ENCODE measurements at regions not wholly inside any gene's neighbourhood (a gene's known extent, or its start where the extent isn't known, plus 50 kb on each side); places are given as distances from the start of the nearest gene placed in this dataset.

DNA sequence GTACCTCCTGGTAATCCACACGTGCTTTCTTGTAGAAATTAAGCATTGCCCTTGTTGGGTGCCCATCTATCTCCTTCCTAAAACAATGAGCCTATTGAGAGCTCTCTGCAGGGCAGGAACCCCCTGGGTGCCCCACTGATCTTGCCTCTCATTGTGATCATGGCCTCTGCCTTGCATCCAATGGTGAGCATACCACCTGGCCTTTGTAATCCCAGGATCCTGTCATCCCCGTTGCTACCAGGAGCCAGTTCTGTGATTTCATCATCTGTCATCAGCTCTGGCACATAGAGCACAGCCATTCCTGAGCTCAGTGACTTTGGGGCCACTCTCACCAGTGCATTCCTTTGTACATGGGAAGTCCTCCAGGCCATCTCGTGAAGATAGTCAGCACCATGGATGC, 381.0 kb upstream of the ID2 start:
- TF ChIP-seq, protein P1, sequence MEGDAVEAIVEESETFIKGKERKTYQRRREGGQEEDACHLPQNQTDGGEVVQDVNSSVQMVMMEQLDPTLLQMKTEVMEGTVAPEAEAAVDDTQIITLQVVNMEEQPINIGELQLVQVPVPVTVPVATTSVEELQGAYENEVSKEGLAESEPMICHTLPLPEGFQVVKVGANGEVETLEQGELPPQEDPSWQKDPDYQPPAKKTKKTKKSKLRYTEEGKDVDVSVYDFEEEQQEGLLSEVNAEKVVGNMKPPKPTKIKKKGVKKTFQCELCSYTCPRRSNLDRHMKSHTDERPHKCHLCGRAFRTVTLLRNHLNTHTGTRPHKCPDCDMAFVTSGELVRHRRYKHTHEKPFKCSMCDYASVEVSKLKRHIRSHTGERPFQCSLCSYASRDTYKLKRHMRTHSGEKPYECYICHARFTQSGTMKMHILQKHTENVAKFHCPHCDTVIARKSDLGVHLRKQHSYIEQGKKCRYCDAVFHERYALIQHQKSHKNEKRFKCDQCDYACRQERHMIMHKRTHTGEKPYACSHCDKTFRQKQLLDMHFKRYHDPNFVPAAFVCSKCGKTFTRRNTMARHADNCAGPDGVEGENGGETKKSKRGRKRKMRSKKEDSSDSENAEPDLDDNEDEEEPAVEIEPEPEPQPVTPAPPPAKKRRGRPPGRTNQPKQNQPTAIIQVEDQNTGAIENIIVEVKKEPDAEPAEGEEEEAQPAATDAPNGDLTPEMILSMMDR (IDR thresholded peaks at IDR 0.05 in 4 of 5, conservative IDR thresholded peaks at IDR 0.05 in 1 of 5) = no peak
- TF ChIP-seq POLR2A (IDR thresholded peaks at IDR 0.05) = no peak
